ENCODE measurements at regions not wholly inside any gene's neighbourhood (a gene's known extent, or its start where the extent isn't known, plus 50 kb on each side); places are given as distances from the start of the nearest gene placed in this dataset.
"Not testable (repeated sequence)": the region's sequence is repeated elsewhere in the genome, so short reads cannot be mapped to it uniquely, and the experiment has no call there.

GRCh38 chrX:39421006-39421405 is 619.7 kb downstream of the MID1IP1 start:
- no peak for DNase-seq

- DNase-seq: no peak
Measured at GRCh38 chrX:39425124-39425806, 624.0 kb downstream of the MID1IP1 start.

- no peak for DNase-seq
Measured at GRCh38 chrX:39426101-39426500, 624.8 kb downstream of the MID1IP1 start.

- no peak for DNase-seq
Measured at GRCh38 chrX:39427492-39427891, 626.2 kb downstream of the MID1IP1 start.

- DNase-seq: no peak
Measured at GRCh38 chrX:39427906-39428305, 626.6 kb downstream of the MID1IP1 start.

- no peak for DNase-seq
Measured at GRCh38 chrX:39430551-39430950, 629.3 kb downstream of the MID1IP1 start.

GRCh38 chrX:39431893-39432292 is 630.6 kb downstream of the MID1IP1 start:
- DNase-seq: no peak

- not testable (repeated sequence) for DNase-seq
Measured at GRCh38 chrX:39434671-39435070, 633.4 kb downstream of the MID1IP1 start.

- DNase-seq: not testable (repeated sequence)
Measured at GRCh38 chrX:39436538-39436937, 635.3 kb downstream of the MID1IP1 start.

GRCh38 chrX:39437670-39438441 is 636.6 kb downstream of the MID1IP1 start:
- no peak for DNase-seq

- DNase-seq: no peak
Measured at GRCh38 chrX:39438603-39439602, 637.6 kb downstream of the MID1IP1 start.

- DNase-seq: no peak
Measured at GRCh38 chrX:39439906-39440798, 638.9 kb downstream of the MID1IP1 start.

- no peak for DNase-seq
Measured at GRCh38 chrX:39440799-39441284, 639.6 kb downstream of the MID1IP1 start.

GRCh38 chrX:39442332-39442731 is 641.1 kb downstream of the MID1IP1 start:
- no peak for DNase-seq

- DNase-seq: no peak
Measured at GRCh38 chrX:39443240-39443639, 642.0 kb downstream of the MID1IP1 start.

GRCh38 chrX:39445336-39445735 is 644.1 kb downstream of the MID1IP1 start:
- DNase-seq: no peak

- DNase-seq: no peak
Measured at GRCh38 chrX:39449352-39449751, 648.1 kb downstream of the MID1IP1 start.

GRCh38 chrX:39450234-39450977 is 647.4 kb downstream of the BCOR start:
- no peak for DNase-seq

- no peak for DNase-seq
Measured at GRCh38 chrX:39451046-39451445, 646.7 kb downstream of the BCOR start.

GRCh38 chrX:39452401-39452800 is 645.4 kb downstream of the BCOR start:
- DNase-seq: no peak
